Ishikawa (cell line): ENCODE measurements at regions not wholly inside any gene's neighbourhood (a gene's known extent, or its start where the extent isn't known, plus 50 kb on each side); places are given as distances from the start of the nearest gene placed in this dataset.

Source experiments
- CEBPB ChIP-seq: IDR thresholded peaks from 2 replicates; pipeline ENCODE4 v1.6.1; 2012
- CREB1 ChIP-seq: IDR thresholded peaks from 2 replicates; pipeline ENCODE4 v1.6.1; 2012; ENCODE audit warnings: low read depth
- EGR1 ChIP-seq: IDR thresholded peaks from 2 replicates; pipeline ENCODE4 v1.6.1; 2012
- EP300 ChIP-seq: IDR thresholded peaks from 2 replicates; pipeline ENCODE4 v1.6.1; 2012; ENCODE audit warnings: borderline replicate concordance
- FOXM1 ChIP-seq: IDR thresholded peaks from 2 replicates; pipeline ENCODE4 v1.6.1; 2012; ENCODE audit warnings: low read depth, borderline replicate concordance
- MAX ChIP-seq: IDR thresholded peaks from 2 replicates; pipeline ENCODE4 v1.6.1; 2012
- NFIC ChIP-seq: IDR thresholded peaks from 2 replicates; pipeline ENCODE4 v1.6.1; 2012
- RAD21 ChIP-seq: IDR thresholded peaks from 2 replicates; pipeline ENCODE4 v1.6.1; 2012; ENCODE audit warnings: low read depth
- REST ChIP-seq: IDR thresholded peaks from 2 replicates; pipeline ENCODE4 v1.6.1; 2012; ENCODE audit warnings: low read depth, mild to moderate bottlenecking
- TAF1 ChIP-seq: IDR thresholded peaks from 2 replicates; pipeline ENCODE4 v1.6.1; 2012; ENCODE audit warnings: low read depth, mild to moderate bottlenecking
- TCF12 ChIP-seq: IDR thresholded peaks from 2 replicates; pipeline ENCODE4 v1.6.1; 2012; ENCODE audit warnings: low read depth
- TEAD4 ChIP-seq: IDR thresholded peaks from 2 replicates; pipeline ENCODE4 v1.6.1; 2012
- USF1 ChIP-seq: IDR thresholded peaks from 2 replicates; pipeline ENCODE4 v1.6.1; 2012
- YY1 ChIP-seq: IDR thresholded peaks from 2 replicates; pipeline ENCODE4 v1.6.1; 2012; ENCODE audit warnings: low read depth
- ZBTB7A ChIP-seq: IDR thresholded peaks from 2 replicates; pipeline ENCODE4 v1.6.1; 2012; ENCODE audit warnings: low read depth

- no peak for TF ChIP-seq REST
- TF ChIP-seq CEBPB: no peak
- no peak for TF ChIP-seq TCF12
- no peak for TF ChIP-seq TEAD4
- no peak for TF ChIP-seq FOXM1
- TF ChIP-seq CREB1: no peak
- no peak for TF ChIP-seq MAX
- no peak for TF ChIP-seq NFIC
- TF ChIP-seq YY1: no peak
- no peak for TF ChIP-seq USF1
- TF ChIP-seq RAD21: no peak
- no peak for TF ChIP-seq EP300
Measured at GRCh38 chr10:18860186-18860585, 188.4 kb upstream of the MALRD1 start.

- TF ChIP-seq YY1: no peak
- TF ChIP-seq EGR1: no peak
- no peak for TF ChIP-seq TAF1
- TF ChIP-seq ZBTB7A: no peak
- no peak for TF ChIP-seq TCF12
- TF ChIP-seq TEAD4: no peak
- no peak for TF ChIP-seq CREB1
- no peak for TF ChIP-seq NFIC
- TF ChIP-seq FOXM1: no peak
- no peak for TF ChIP-seq EP300
- TF ChIP-seq REST: no peak
- TF ChIP-seq USF1: no peak
- TF ChIP-seq MAX: no peak
- TF ChIP-seq CEBPB: no peak
- no peak for TF ChIP-seq RAD21
Measured at GRCh38 chr10:18860631-18861240, 187.9 kb upstream of the MALRD1 start.

GRCh38 chr10:18861382-18861781 is 187.2 kb upstream of the MALRD1 start:
- TF ChIP-seq CEBPB (peak; percentile 59; the same call in 1 of the 2 replicates), TCF12 (no peak)

- no peak for TF ChIP-seq USF1
- no peak for TF ChIP-seq RAD21
- TF ChIP-seq EGR1: no peak
- TF ChIP-seq FOXM1: no peak
- TF ChIP-seq CREB1: no peak
- TF ChIP-seq NFIC: no peak
- TF ChIP-seq YY1: no peak
- no peak for TF ChIP-seq EP300
- no peak for TF ChIP-seq REST
- TF ChIP-seq TAF1: no peak
- no peak for TF ChIP-seq MAX
- TF ChIP-seq CEBPB: no peak
- no peak for TF ChIP-seq ZBTB7A
- TF ChIP-seq TCF12: no peak
- TF ChIP-seq TEAD4: no peak
Measured at GRCh38 chr10:18866852-18867251, 181.7 kb upstream of the MALRD1 start.
